ENCODE measurements at regions not wholly inside any gene's neighbourhood (a gene's known extent, or its start where the extent isn't known, plus 50 kb on each side); places are given as distances from the start of the nearest gene placed in this dataset.

DNA sequence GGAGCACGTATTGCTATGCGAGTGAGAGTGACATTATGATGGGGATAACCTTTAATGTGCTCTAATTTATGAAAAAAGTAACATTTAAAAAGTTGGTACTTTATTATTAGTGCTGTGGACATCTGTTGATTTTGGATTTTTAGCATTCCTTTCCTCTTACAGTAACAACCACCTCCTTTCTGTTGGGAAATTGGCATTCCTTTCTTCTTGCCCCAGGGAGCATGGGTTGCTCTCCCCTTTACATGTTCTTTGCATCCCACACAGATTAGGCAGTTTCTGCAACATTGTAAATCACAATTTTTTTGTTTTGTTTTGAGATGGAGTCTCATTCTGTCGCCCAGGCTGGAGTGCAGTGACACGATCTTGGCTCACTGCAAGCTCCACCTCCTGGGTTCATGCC lies 300.2 kb downstream of the LPIN1 start:
- TF ChIP-seq, protein P1, sequence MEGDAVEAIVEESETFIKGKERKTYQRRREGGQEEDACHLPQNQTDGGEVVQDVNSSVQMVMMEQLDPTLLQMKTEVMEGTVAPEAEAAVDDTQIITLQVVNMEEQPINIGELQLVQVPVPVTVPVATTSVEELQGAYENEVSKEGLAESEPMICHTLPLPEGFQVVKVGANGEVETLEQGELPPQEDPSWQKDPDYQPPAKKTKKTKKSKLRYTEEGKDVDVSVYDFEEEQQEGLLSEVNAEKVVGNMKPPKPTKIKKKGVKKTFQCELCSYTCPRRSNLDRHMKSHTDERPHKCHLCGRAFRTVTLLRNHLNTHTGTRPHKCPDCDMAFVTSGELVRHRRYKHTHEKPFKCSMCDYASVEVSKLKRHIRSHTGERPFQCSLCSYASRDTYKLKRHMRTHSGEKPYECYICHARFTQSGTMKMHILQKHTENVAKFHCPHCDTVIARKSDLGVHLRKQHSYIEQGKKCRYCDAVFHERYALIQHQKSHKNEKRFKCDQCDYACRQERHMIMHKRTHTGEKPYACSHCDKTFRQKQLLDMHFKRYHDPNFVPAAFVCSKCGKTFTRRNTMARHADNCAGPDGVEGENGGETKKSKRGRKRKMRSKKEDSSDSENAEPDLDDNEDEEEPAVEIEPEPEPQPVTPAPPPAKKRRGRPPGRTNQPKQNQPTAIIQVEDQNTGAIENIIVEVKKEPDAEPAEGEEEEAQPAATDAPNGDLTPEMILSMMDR (IDR thresholded peaks at IDR 0.05; ENCODE audit: low read depth, low read length), result no peak
- no peak for TF ChIP-seq EZH2phosphoT487 (IDR thresholded peaks at IDR 0.05; ENCODE audit: low read depth)
